Panc1 (cell line): ENCODE measurements at regions not wholly inside any gene's neighbourhood (a gene's known extent, or its start where the extent isn't known, plus 50 kb on each side); places are given as distances from the start of the nearest gene placed in this dataset.

Source experiments
- CTCF ChIP-seq: fragments of 450-650 bp; IDR thresholded peaks from 2 replicates; pipeline ENCODE4 v1.5.1; 2017; ENCODE audit warnings: mild to moderate bottlenecking
- POLR2AphosphoS5 ChIP-seq: IDR thresholded peaks from 2 replicates; pipeline ENCODE4 v1.6.1; 2012; ENCODE audit warnings: mild to moderate bottlenecking, low read depth, low read length, moderate library complexity

DNA sequence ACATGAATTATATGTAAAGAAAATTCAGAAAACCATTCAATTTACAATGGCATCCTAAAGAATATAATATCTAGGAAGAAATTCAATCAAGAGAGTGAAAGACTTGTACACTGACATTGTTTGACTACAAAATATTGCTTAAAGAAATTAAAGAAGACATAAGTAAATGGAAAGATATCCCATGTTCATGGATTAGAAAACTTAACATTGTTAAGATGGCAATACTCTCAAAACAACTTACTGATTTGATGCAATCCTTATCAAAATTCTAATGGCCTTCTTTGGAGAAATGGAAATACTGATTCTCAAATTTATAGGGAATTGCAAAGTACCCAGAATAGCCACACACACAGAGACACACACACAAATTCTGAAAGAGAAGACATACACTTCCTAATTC is 298.3 kb upstream of the EXOC2 start:
- no peak for TF ChIP-seq POLR2AphosphoS5
- no peak for TF ChIP-seq CTCF
